ENCODE measurements at regions not wholly inside any gene's neighbourhood (a gene's known extent, or its start where the extent isn't known, plus 50 kb on each side); places are given as distances from the start of the nearest gene placed in this dataset.

DNA sequence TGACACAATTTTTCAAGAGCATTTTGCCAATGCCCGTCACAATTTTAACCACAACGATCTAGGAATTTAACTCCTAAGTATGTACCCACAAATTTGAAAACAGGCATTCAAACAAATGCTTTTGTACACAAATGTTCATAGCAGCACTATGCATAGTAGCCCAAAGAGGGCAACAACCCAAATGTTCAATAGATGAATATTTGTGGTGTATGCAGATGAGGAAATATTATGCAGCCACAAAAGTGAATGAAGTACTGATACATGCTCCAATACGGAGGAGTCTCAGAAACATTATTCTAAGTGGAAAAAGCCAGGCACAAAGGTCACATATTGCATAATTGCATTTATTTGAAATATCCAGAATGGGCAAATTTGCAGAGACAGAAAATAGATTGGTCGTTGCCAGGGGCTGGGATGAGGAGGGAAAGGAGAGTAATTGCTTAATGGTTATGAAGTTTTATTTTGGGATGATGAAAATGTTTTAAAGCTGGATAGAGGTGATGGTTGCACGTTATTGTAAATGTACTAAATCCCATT is 117.2 kb downstream of the PXDC1 start:
- H3K4me1 ChIP-seq (ENCODE audit: control insufficient read depth, insufficient read depth, low read length), result no peaks in the 10 kb centered on the region
- TF ChIP-seq CTCF (IDR thresholded peaks at IDR 0.05) (no peak), TCF7L2 (IDR thresholded peaks at IDR 0.05; ENCODE audit: low read depth, low read length) (no peak), POLR2AphosphoS5 (IDR thresholded peaks at IDR 0.05; ENCODE audit: low read depth, low read length) (no peak), REST (IDR thresholded peaks at IDR 0.05; ENCODE audit: insufficient read depth in 1 of 2, low read depth in 2 of 2, low read length in 1 of 2) (no peak), SIN3A (IDR thresholded peaks at IDR 0.05; ENCODE audit: borderline replicate concordance, insufficient read depth, low read depth, low read length) (no peak)
- ATAC-seq (no peak), DNase-seq (ENCODE audit: low read depth, low spot score) (no peak)
- no TSS peak for BruUV-seq (replicated peaks)
- no peaks in the 10 kb centered on the region for H3K36me3 ChIP-seq (ENCODE audit: control insufficient read depth, insufficient read depth, low read length)
- intact Hi-C loops (cut with micrococcal nuclease; ENCODE audit: unreplicated experiment), result no loop called here
- H3K4me3 ChIP-seq (ENCODE audit: low read depth in 2 of 2, low read length in 2 of 2), result no peak overlapping the region
- in situ Hi-C loops (cut with HindIII; ENCODE audit: low pct_unique_long_range_greater_than_20kb, low sequenced_read_pairs), result no loop called here
- no peak overlapping the region for H3K27ac ChIP-seq (ENCODE audit: low read length)
- POLR2A ChIA-PET, result no interaction called here
- no peaks in the 10 kb centered on the region for H3K9me3 ChIP-seq (ENCODE audit: control insufficient read depth, insufficient read depth, low read depth, low read length)
- peaks cover 3% of the 10 kb centered on the region; the same call in 1 of the 2 replicates for H3K27me3 ChIP-seq (ENCODE audit: control insufficient read depth, insufficient read depth, low read length)
- CTCF ChIA-PET, result no interaction called here

DNA sequence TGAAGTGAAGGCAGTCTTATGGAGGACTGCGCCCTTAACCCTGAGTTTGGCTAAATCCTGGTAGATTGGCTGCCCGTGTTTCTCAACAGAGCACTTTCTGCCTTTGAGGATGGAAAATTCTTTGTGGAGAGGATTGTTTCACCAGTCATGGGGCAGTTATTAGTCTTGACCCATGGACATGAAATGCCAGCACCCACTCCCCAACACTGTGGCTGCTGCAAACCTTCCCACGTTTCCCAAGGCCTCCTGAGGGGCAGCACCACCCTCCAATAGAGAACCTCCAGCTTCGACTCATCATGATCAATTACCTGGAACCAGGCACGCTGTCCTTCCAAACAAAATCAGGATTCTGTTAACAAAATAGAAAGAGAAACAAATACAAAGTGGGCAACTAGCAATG is 117.8 kb downstream of the PXDC1 start:
- POLR2A ChIA-PET, result no interaction called here
- no peak for ATAC-seq
- BruUV-seq (replicated peaks), result no TSS peak
- Histone ChIP-seq H3K27ac (ENCODE audit: low read length) (no peak overlapping the region), H3K27me3 (ENCODE audit: control insufficient read depth, insufficient read depth, low read length) (no peaks in the 10 kb centered on the region), H3K4me1 (ENCODE audit: control insufficient read depth, insufficient read depth, low read length) (no peaks in the 10 kb centered on the region), H3K36me3 (ENCODE audit: control insufficient read depth, insufficient read depth, low read length) (no peaks in the 10 kb centered on the region), H3K9me3 (ENCODE audit: control insufficient read depth, insufficient read depth, low read depth, low read length) (no peaks in the 10 kb centered on the region), H3K4me3 (ENCODE audit: low read depth in 2 of 2, low read length in 2 of 2) (no peak overlapping the region)
- CTCF ChIA-PET, result no interaction called here
- in situ Hi-C loops (cut with HindIII; ENCODE audit: low pct_unique_long_range_greater_than_20kb, low sequenced_read_pairs) (no loop called here), intact Hi-C loops (cut with micrococcal nuclease; ENCODE audit: unreplicated experiment) (no loop called here)
- no peak for DNase-seq (ENCODE audit: low read depth, low spot score)
- TF ChIP-seq SIN3A (IDR thresholded peaks at IDR 0.05; ENCODE audit: borderline replicate concordance, insufficient read depth, low read depth, low read length) (no peak), POLR2AphosphoS5 (IDR thresholded peaks at IDR 0.05; ENCODE audit: low read depth, low read length) (no peak), CTCF (IDR thresholded peaks at IDR 0.05) (no peak), TCF7L2 (IDR thresholded peaks at IDR 0.05; ENCODE audit: low read depth, low read length) (no peak), REST (IDR thresholded peaks at IDR 0.05; ENCODE audit: insufficient read depth in 1 of 2, low read depth in 2 of 2, low read length in 1 of 2) (no peak)
